ENCODE measurements at regions not wholly inside any gene's neighbourhood (a gene's known extent, or its start where the extent isn't known, plus 50 kb on each side); places are given as distances from the start of the nearest gene placed in this dataset.

DNA sequence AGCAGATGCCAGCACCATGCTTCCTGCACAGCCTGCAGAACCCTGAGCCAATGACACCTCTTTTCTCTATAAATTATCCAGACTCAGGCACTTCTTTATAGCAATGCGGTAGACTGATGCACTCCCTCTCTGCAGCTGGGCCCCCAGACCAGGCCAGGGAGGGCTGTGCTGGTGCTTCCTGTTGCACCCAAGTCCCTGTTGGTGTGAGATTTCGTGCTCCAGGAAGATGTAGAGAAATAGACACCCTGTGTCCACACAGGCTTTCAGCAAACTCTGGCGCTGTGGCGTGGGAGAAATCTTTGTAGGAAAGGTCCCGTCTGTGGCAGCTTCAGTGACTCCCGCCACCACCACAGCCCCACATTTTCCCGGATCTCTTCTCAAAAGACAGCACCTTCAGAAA, 572.2 kb downstream of the GALR1 start:
- Histone ChIP-seq H3K4me3 (ENCODE audit: low read length in 2 of 2) (no peak overlapping the region), H3K79me1 (ENCODE audit: low read depth, low read length) (no peaks in the 10 kb centered on the region), H3K9me3 (replicated peaks in 1 of 2; ENCODE audit: control insufficient read depth in 2 of 2, insufficient read depth in 1 of 2, low read depth in 1 of 2, low read length in 2 of 2) (no peaks in the 10 kb centered on the region), H3K27me3 (ENCODE audit: control insufficient read depth in 3 of 3, insufficient read depth in 3 of 3, low read depth in 1 of 3, low read length in 3 of 3) (peaks cover 0 to 2% (median 0%) of the 10 kb centered on the region in 3 experiments), H3K18ac (ENCODE audit: low read length) (no peak overlapping the region), H3K14ac (ENCODE audit: low read length) (no peak overlapping the region), H2BK15ac (ENCODE audit: low read length) (no peak overlapping the region), H2BK12ac (ENCODE audit: low read length) (no peak overlapping the region), H2AFZ (ENCODE audit: low read length) (no peak overlapping the region), H2BK5ac (ENCODE audit: low read length) (no peak overlapping the region), H3K27ac (replicated peaks; ENCODE audit: low read length) (no peak overlapping the region), H3K9ac (ENCODE audit: low read depth, low read length, poor library complexity) (no peak overlapping the region), H4K91ac (ENCODE audit: low read depth, low read length, poor library complexity) (no peak overlapping the region), H3K23ac (ENCODE audit: low read depth, low read length, poor library complexity) (no peak overlapping the region), H3K4ac (ENCODE audit: low read length) (no peak overlapping the region), H3K4me1 (ENCODE audit: control insufficient read depth in 2 of 2, insufficient read depth in 1 of 2, low read depth in 1 of 2, low read length in 2 of 2) (no peaks in the 10 kb centered on the region), H4K8ac (ENCODE audit: low read depth, low read length) (no peak overlapping the region), H2AK5ac (ENCODE audit: low read depth, low read length) (no peak overlapping the region), H3K36me3 (replicated peaks in 1 of 2; ENCODE audit: control insufficient read depth in 2 of 2, insufficient read depth in 2 of 2, low read length in 2 of 2) (no peaks in the 10 kb centered on the region), H3K4me2 (ENCODE audit: insufficient read depth, low read length, poor library complexity, severe bottlenecking) (no peak overlapping the region), H2BK120ac (ENCODE audit: low read depth, low read length) (no peak overlapping the region)
- DNase-seq (ENCODE audit: low spot score): no peak
- WGBS, 2 donors (ENCODE audit: extremely low coverage in 2 of 2, insufficient read length in 2 of 2, insufficient replicate concordance in 1 of 2): no CpG with 5 or more reads among the region's 7 CpGs

DNA sequence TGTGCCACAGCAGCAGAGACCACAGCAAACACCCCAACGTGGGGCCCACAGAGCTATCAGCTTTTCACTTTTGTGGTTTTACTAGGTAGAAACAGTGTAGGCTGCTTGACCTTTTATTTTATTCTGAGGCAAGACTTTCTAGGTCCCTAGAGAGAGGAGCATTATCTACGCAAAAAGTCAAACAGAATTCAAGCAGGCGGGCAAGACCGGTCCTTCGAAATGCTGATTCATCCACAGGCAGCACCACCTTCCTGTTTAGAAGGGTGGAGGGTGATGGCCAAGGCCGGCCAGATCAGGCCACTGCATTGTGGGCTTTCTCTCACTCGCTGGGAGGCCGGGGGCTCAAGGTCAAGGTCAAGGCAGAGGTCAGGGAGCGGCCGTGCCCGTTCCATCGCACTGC, 573.0 kb downstream of the GALR1 start:
- Histone ChIP-seq H3K9ac (ENCODE audit: low read depth, low read length, poor library complexity) (no peak overlapping the region), H3K23ac (ENCODE audit: low read depth, low read length, poor library complexity) (no peak overlapping the region), H4K91ac (ENCODE audit: low read depth, low read length, poor library complexity) (no peak overlapping the region), H3K27me3 (ENCODE audit: control insufficient read depth in 3 of 3, insufficient read depth in 3 of 3, low read depth in 1 of 3, low read length in 3 of 3) (peaks cover 0 to 2% (median 0%) of the 10 kb centered on the region in 3 experiments), H2BK15ac (ENCODE audit: low read length) (no peak overlapping the region), H3K4me1 (ENCODE audit: control insufficient read depth in 2 of 2, insufficient read depth in 1 of 2, low read depth in 1 of 2, low read length in 2 of 2) (no peaks in the 10 kb centered on the region), H3K36me3 (replicated peaks in 1 of 2; ENCODE audit: control insufficient read depth in 2 of 2, insufficient read depth in 2 of 2, low read length in 2 of 2) (no peaks in the 10 kb centered on the region), H3K4ac (ENCODE audit: low read length) (no peak overlapping the region), H3K18ac (ENCODE audit: low read length) (no peak overlapping the region), H2BK120ac (ENCODE audit: low read depth, low read length) (no peak overlapping the region), H2AK5ac (ENCODE audit: low read depth, low read length) (no peak overlapping the region), H3K9me3 (replicated peaks in 1 of 2; ENCODE audit: control insufficient read depth in 2 of 2, insufficient read depth in 1 of 2, low read depth in 1 of 2, low read length in 2 of 2) (no peaks in the 10 kb centered on the region), H3K4me2 (ENCODE audit: insufficient read depth, low read length, poor library complexity, severe bottlenecking) (no peak overlapping the region), H3K4me3 (ENCODE audit: low read length in 2 of 2) (no peak overlapping the region), H2BK12ac (ENCODE audit: low read length) (no peak overlapping the region), H2AFZ (ENCODE audit: low read length) (no peak overlapping the region), H3K27ac (replicated peaks; ENCODE audit: low read length) (no peak overlapping the region), H2BK5ac (ENCODE audit: low read length) (no peak overlapping the region), H3K79me1 (ENCODE audit: low read depth, low read length) (no peaks in the 10 kb centered on the region), H3K14ac (ENCODE audit: low read length) (no peak overlapping the region), H4K8ac (ENCODE audit: low read depth, low read length) (no peak overlapping the region)
- no peak for DNase-seq (ENCODE audit: low spot score)
- WGBS, 2 donors (ENCODE audit: extremely low coverage in 2 of 2, insufficient read length in 2 of 2, insufficient replicate concordance in 1 of 2): no CpG with 5 or more reads among the region's 12 CpGs

GRCh38 chr18:77833807-77834206, 584.2 kb downstream of the GALR1 start:
- H4K91ac ChIP-seq (ENCODE audit: low read depth, low read length, poor library complexity): no peak overlapping the region
- H4K8ac ChIP-seq (ENCODE audit: low read depth, low read length): no peak overlapping the region
- no peak for DNase-seq (ENCODE audit: low spot score)
- no peak overlapping the region for H3K4me2 ChIP-seq (ENCODE audit: insufficient read depth, low read length, poor library complexity, severe bottlenecking)
- H2AFZ ChIP-seq (ENCODE audit: low read length): no peak overlapping the region
- H3K23ac ChIP-seq (ENCODE audit: low read depth, low read length, poor library complexity): no peak overlapping the region
- no peak overlapping the region for H2BK5ac ChIP-seq (ENCODE audit: low read length)
- no CpG with 5 or more reads among the region's 5 CpGs for WGBS, 2 donors (ENCODE audit: extremely low coverage in 2 of 2, insufficient read length in 2 of 2, insufficient replicate concordance in 1 of 2)
- H3K4ac ChIP-seq (ENCODE audit: low read length): no peak overlapping the region
- H3K4me3 ChIP-seq (ENCODE audit: low read length in 2 of 2): no peak overlapping the region
- no peaks in the 10 kb centered on the region for H3K4me1 ChIP-seq (ENCODE audit: control insufficient read depth in 2 of 2, insufficient read depth in 1 of 2, low read depth in 1 of 2, low read length in 2 of 2)
- no peak overlapping the region for H3K18ac ChIP-seq (ENCODE audit: low read length)
- H3K9ac ChIP-seq (ENCODE audit: low read depth, low read length, poor library complexity): no peak overlapping the region
- no peak overlapping the region for H3K14ac ChIP-seq (ENCODE audit: low read length)
- H3K27ac ChIP-seq (replicated peaks; ENCODE audit: low read length): no peak overlapping the region
- H3K27me3 ChIP-seq (ENCODE audit: control insufficient read depth in 3 of 3, insufficient read depth in 3 of 3, low read depth in 1 of 3, low read length in 3 of 3): peaks cover 0 to 2% (median 0%) of the 10 kb centered on the region in 3 experiments
- no peak overlapping the region for H2BK120ac ChIP-seq (ENCODE audit: low read depth, low read length)
- no peaks in the 10 kb centered on the region for H3K36me3 ChIP-seq (replicated peaks in 1 of 2; ENCODE audit: control insufficient read depth in 2 of 2, insufficient read depth in 2 of 2, low read length in 2 of 2)
- H3K79me1 ChIP-seq (ENCODE audit: low read depth, low read length): no peaks in the 10 kb centered on the region
- H3K9me3 ChIP-seq (replicated peaks in 1 of 2; ENCODE audit: control insufficient read depth in 2 of 2, insufficient read depth in 1 of 2, low read depth in 1 of 2, low read length in 2 of 2): no peaks in the 10 kb centered on the region
- H2AK5ac ChIP-seq (ENCODE audit: low read depth, low read length): no peak overlapping the region
- no peak overlapping the region for H2BK15ac ChIP-seq (ENCODE audit: low read length)
- H2BK12ac ChIP-seq (ENCODE audit: low read length): no peak overlapping the region

GRCh38 chr18:77851802-77852201, 602.2 kb downstream of the GALR1 start:
- no CpG with 5 or more reads among the region's 9 CpGs for WGBS, 2 donors (ENCODE audit: extremely low coverage in 2 of 2, insufficient read length in 2 of 2, insufficient replicate concordance in 1 of 2)
- Histone ChIP-seq H2BK12ac (ENCODE audit: low read length) (no peak overlapping the region), H2AK5ac (ENCODE audit: low read depth, low read length) (no peak overlapping the region), H3K79me1 (ENCODE audit: low read depth, low read length) (no peaks in the 10 kb centered on the region), H3K9ac (ENCODE audit: low read depth, low read length, poor library complexity) (no peak overlapping the region), H4K8ac (ENCODE audit: low read depth, low read length) (no peak overlapping the region), H3K27me3 (ENCODE audit: control insufficient read depth in 3 of 3, insufficient read depth in 3 of 3, low read depth in 1 of 3, low read length in 3 of 3) (no peaks in the 10 kb centered on the region), H3K4me1 (ENCODE audit: control insufficient read depth in 2 of 2, insufficient read depth in 1 of 2, low read depth in 1 of 2, low read length in 2 of 2) (no peaks in the 10 kb centered on the region), H3K36me3 (replicated peaks in 1 of 2; ENCODE audit: control insufficient read depth in 2 of 2, insufficient read depth in 2 of 2, low read length in 2 of 2) (no peaks in the 10 kb centered on the region), H3K14ac (ENCODE audit: low read length) (no peak overlapping the region), H4K91ac (ENCODE audit: low read depth, low read length, poor library complexity) (no peak overlapping the region), H3K4ac (ENCODE audit: low read length) (no peak overlapping the region), H2BK5ac (ENCODE audit: low read length) (no peak overlapping the region), H3K4me2 (ENCODE audit: insufficient read depth, low read length, poor library complexity, severe bottlenecking) (no peak overlapping the region), H2AFZ (ENCODE audit: low read length) (no peak overlapping the region), H3K18ac (ENCODE audit: low read length) (no peak overlapping the region), H2BK120ac (ENCODE audit: low read depth, low read length) (no peak overlapping the region), H2BK15ac (ENCODE audit: low read length) (no peak overlapping the region), H3K23ac (ENCODE audit: low read depth, low read length, poor library complexity) (no peak overlapping the region), H3K9me3 (replicated peaks in 1 of 2; ENCODE audit: control insufficient read depth in 2 of 2, insufficient read depth in 1 of 2, low read depth in 1 of 2, low read length in 2 of 2) (no peaks in the 10 kb centered on the region), H3K4me3 (ENCODE audit: low read length in 2 of 2) (no peak overlapping the region), H3K27ac (replicated peaks; ENCODE audit: low read length) (no peak overlapping the region)
- no peak for DNase-seq (ENCODE audit: low spot score)

Measured in neuronal stem cell (in vitro differentiated cells).